ENCODE measurements at regions not wholly inside any gene's neighbourhood (a gene's known extent, or its start where the extent isn't known, plus 50 kb on each side); places are given as distances from the start of the nearest gene placed in this dataset.

GRCh38 chr17:54838651-54839421, 61.8 kb upstream of the TOM1L1 start:
- no peak overlapping the region for H3K9ac ChIP-seq (ENCODE audit: low read depth, low read length, poor library complexity, severe bottlenecking)
- H3K9me3 ChIP-seq (ENCODE audit: insufficient read depth, low read depth, low read length): no peaks in the 10 kb centered on the region
- H3K4me3 ChIP-seq (ENCODE audit: low read length, poor library complexity, severe bottlenecking): no peak overlapping the region
- no peak for TF ChIP-seq EZH2phosphoT487 (IDR thresholded peaks at IDR 0.05; ENCODE audit: borderline replicate concordance)
- no peak for TF ChIP-seq CTCF (conservative IDR thresholded peaks at IDR 0.05; ENCODE audit: low read length)
- H3K36me3 ChIP-seq (ENCODE audit: insufficient read depth, low read length): no peaks in the 10 kb centered on the region
- H4K20me1 ChIP-seq (ENCODE audit: insufficient read depth, low read length, poor library complexity, severe bottlenecking): no peaks in the 10 kb centered on the region
- no peaks in the 10 kb centered on the region for H3K9me2 ChIP-seq (replicated peaks; ENCODE audit: low read depth, low read length)
- H2AFZ ChIP-seq (ENCODE audit: low read length): no peak overlapping the region
- H3K79me2 ChIP-seq (ENCODE audit: insufficient read depth, low read length): no peaks in the 10 kb centered on the region
- no peaks in the 10 kb centered on the region for H3F3A ChIP-seq (ENCODE audit: low read depth)
- H3K4me2 ChIP-seq (ENCODE audit: low read depth, low read length, poor library complexity, severe bottlenecking): no peak overlapping the region
- no peaks in the 10 kb centered on the region for H3K27me3 ChIP-seq (ENCODE audit: insufficient read depth, low read length, poor library complexity, severe bottlenecking)
- H3K4me1 ChIP-seq (ENCODE audit: insufficient read depth, low read length, poor library complexity, severe bottlenecking): no peaks in the 10 kb centered on the region

GRCh38 chr17:54839447-54839846, 61.2 kb upstream of the TOM1L1 start:
- TF ChIP-seq CTCF (conservative IDR thresholded peaks at IDR 0.05; ENCODE audit: low read length) (no peak), EZH2phosphoT487 (IDR thresholded peaks at IDR 0.05; ENCODE audit: borderline replicate concordance) (no peak)
- Histone ChIP-seq H3K27me3 (ENCODE audit: insufficient read depth, low read length, poor library complexity, severe bottlenecking) (no peaks in the 10 kb centered on the region), H3K79me2 (ENCODE audit: insufficient read depth, low read length) (no peaks in the 10 kb centered on the region), H3K9ac (ENCODE audit: low read depth, low read length, poor library complexity, severe bottlenecking) (no peak overlapping the region), H3K9me3 (ENCODE audit: insufficient read depth, low read depth, low read length) (no peaks in the 10 kb centered on the region), H3K4me3 (ENCODE audit: low read length, poor library complexity, severe bottlenecking) (no peak overlapping the region), H2AFZ (ENCODE audit: low read length) (no peak overlapping the region), H3K4me1 (ENCODE audit: insufficient read depth, low read length, poor library complexity, severe bottlenecking) (no peaks in the 10 kb centered on the region), H3F3A (ENCODE audit: low read depth) (no peaks in the 10 kb centered on the region), H3K36me3 (ENCODE audit: insufficient read depth, low read length) (no peaks in the 10 kb centered on the region), H4K20me1 (ENCODE audit: insufficient read depth, low read length, poor library complexity, severe bottlenecking) (no peaks in the 10 kb centered on the region), H3K9me2 (replicated peaks; ENCODE audit: low read depth, low read length) (no peaks in the 10 kb centered on the region), H3K4me2 (ENCODE audit: low read depth, low read length, poor library complexity, severe bottlenecking) (no peak overlapping the region)

GRCh38 chr17:54840885-54841591, 59.6 kb upstream of the TOM1L1 start:
- Histone ChIP-seq H3K9me2 (replicated peaks; ENCODE audit: low read depth, low read length) (no peaks in the 10 kb centered on the region), H3K4me1 (ENCODE audit: insufficient read depth, low read length, poor library complexity, severe bottlenecking) (no peaks in the 10 kb centered on the region), H2AFZ (ENCODE audit: low read length) (no peak overlapping the region), H4K20me1 (ENCODE audit: insufficient read depth, low read length, poor library complexity, severe bottlenecking) (no peaks in the 10 kb centered on the region), H3K4me2 (ENCODE audit: low read depth, low read length, poor library complexity, severe bottlenecking) (no peak overlapping the region), H3K9me3 (ENCODE audit: insufficient read depth, low read depth, low read length) (no peaks in the 10 kb centered on the region), H3F3A (ENCODE audit: low read depth) (no peaks in the 10 kb centered on the region), H3K27me3 (ENCODE audit: insufficient read depth, low read length, poor library complexity, severe bottlenecking) (no peaks in the 10 kb centered on the region), H3K36me3 (ENCODE audit: insufficient read depth, low read length) (no peaks in the 10 kb centered on the region), H3K9ac (ENCODE audit: low read depth, low read length, poor library complexity, severe bottlenecking) (no peak overlapping the region), H3K79me2 (ENCODE audit: insufficient read depth, low read length) (no peaks in the 10 kb centered on the region), H3K4me3 (ENCODE audit: low read length, poor library complexity, severe bottlenecking) (no peak overlapping the region)
- TF ChIP-seq CTCF (conservative IDR thresholded peaks at IDR 0.05; ENCODE audit: low read length): no peak
- TF ChIP-seq EZH2phosphoT487 (IDR thresholded peaks at IDR 0.05; ENCODE audit: borderline replicate concordance): no peak

All from Loucy (cell line).